A673 (cell line): ENCODE measurements at regions not wholly inside any gene's neighbourhood (a gene's known extent, or its start where the extent isn't known, plus 50 kb on each side); places are given as distances from the start of the nearest gene placed in this dataset.
"Not testable (repeated sequence)": the region's sequence is repeated elsewhere in the genome, so short reads cannot be mapped to it uniquely, and the experiment has no call there.

Experiments
- CTCF ChIP-seq: fragments of 300-800, 200-600 bp; sonication (generic); conservative IDR thresholded peaks from 2 replicates; pipeline ENCODE4 v1.5.1; 2017; ENCODE audit warnings: low read depth, mild to moderate bottlenecking, antibody characterized with exemption, low read length, moderate library complexity, mixed read lengths
- EZH2 ChIP-seq: fragments of 200-600 bp; sonication (generic); IDR thresholded peaks from 2 replicates; pipeline ENCODE4 v1.6.1; 2017; ENCODE audit warnings: borderline replicate concordance, low read depth, mild to moderate bottlenecking, mixed read lengths, antibody characterized with exemption, low read length; ENCODE audit not compliant: poor library complexity, severe bottlenecking

- TF ChIP-seq CTCF, EZH2: not testable (repeated sequence)
Measured at GRCh38 chr1:206380163-206380790, 90.0 kb upstream of the IKBKE start.
